PC-3 (cell line): ENCODE measurements at regions not wholly inside any gene's neighbourhood (a gene's known extent, or its start where the extent isn't known, plus 50 kb on each side); places are given as distances from the start of the nearest gene placed in this dataset.

Experiments
- ATAC-seq: fragments of 200-7000 bp; cut with Tn5 transposase; 2 replicates; pipeline ENCODE4 v1.9.1; 2020; ENCODE audit warnings: mild to moderate bottlenecking, moderate library complexity
- BruUV-seq: library from RNA; stranded (reverse); fragments of 400-500 nt; replicated peaks from 2 replicates; lab custom pipeline; 2021; lab: Mats Ljungman, UMichigan
- CTCF ChIA-PET: fragments of 300-600 bp; sonication (Branson Sonifier 250); formaldehyde crosslinking; loops from one replicate; lab custom pipeline; 2022; ENCODE audit warnings: antibody characterized with exemption; lab: Charles Lee
- POLR2A ChIA-PET: fragments of 300-600 bp; sonication (Branson Sonifier 250); formaldehyde crosslinking; loops from one replicate; lab custom pipeline; 2022; ENCODE audit warnings: antibody characterized with exemption; ENCODE audit not compliant: unreplicated experiment; lab: Charles Lee
- DNase-seq: peaks from one replicate; pipeline ENCODE4 v3.0.0-alpha.2; 2015
- H2AFZ ChIP-seq: fragments of 300-600 bp; sonication (generic); 2 replicates; pipeline ENCODE4 v1.6.0; 2016; ENCODE audit warnings: antibody characterized with exemption, low read length
- H3F3A ChIP-seq: fragments of 300-600 bp; sonication (generic); one replicate; pipeline ENCODE4 v1.6.0; 2017; ENCODE audit warnings: antibody characterized with exemption, low read length, control low read depth, mild to moderate bottlenecking; ENCODE audit not compliant: unreplicated experiment
- H3K27ac ChIP-seq: fragments of 300-600 bp; sonication (generic); 2 replicates; pipeline ENCODE4 v1.5.1; 2016; ENCODE audit warnings: mild to moderate bottlenecking, low read length
- H3K27me3 ChIP-seq: fragments of 300-600 bp; sonication (generic); 2 replicates; pipeline ENCODE4 v1.6.1; 2016; ENCODE audit warnings: low read length, mixed read lengths
- H3K36me3 ChIP-seq: fragments of 300-600 bp; sonication (generic); 2 replicates; pipeline ENCODE4 v1.6.1; 2016; ENCODE audit warnings: low read depth, mixed run types, low read length, mixed read lengths
- H3K4me1 ChIP-seq: fragments of 300-600 bp; sonication (generic); 2 replicates; pipeline ENCODE4 v1.5.1; 2016; ENCODE audit warnings: low read length; ENCODE audit not compliant: insufficient read depth
- H3K4me2 ChIP-seq: fragments of 300-600 bp; sonication (generic); 2 replicates; pipeline ENCODE4 v1.6.0; 2016; ENCODE audit warnings: low read length
- H3K4me3 ChIP-seq: fragments of 300-600 bp; sonication (generic); 2 replicates; pipeline ENCODE4 v1.5.1; 2016; ENCODE audit warnings: mild to moderate bottlenecking, low read length, mixed read lengths
- H3K79me2 ChIP-seq: fragments of 300-600 bp; sonication (generic); 2 replicates; pipeline ENCODE4 v1.6.1; 2017; ENCODE audit warnings: low read length, mixed read lengths
- H3K9ac ChIP-seq: fragments of 300-600 bp; sonication (generic); 2 replicates; pipeline ENCODE4 v1.6.0; 2016; ENCODE audit warnings: mild to moderate bottlenecking, low read length
- H3K9me2 ChIP-seq: fragments of 300-600 bp; sonication (generic); replicated peaks from 2 replicates; pipeline ENCODE4 v1.6.1; 2016; ENCODE audit warnings: mixed run types, low read length, mixed read lengths
- H3K9me3 ChIP-seq: fragments of 300-600 bp; sonication (generic); 2 replicates; pipeline ENCODE4 v1.6.1; 2016; ENCODE audit warnings: low read length, mixed read lengths
- H4K20me1 ChIP-seq: fragments of 300-600 bp; sonication (generic); 2 replicates; pipeline ENCODE4 v1.6.1; 2016; ENCODE audit warnings: low read length, mixed read lengths
- CTCF ChIP-seq: fragments of 300-600 bp; sonication (generic); conservative IDR thresholded peaks from 2 replicates; pipeline ENCODE4 v1.5.1; 2017; ENCODE audit warnings: antibody characterized with exemption, low read depth, mild to moderate bottlenecking, low read length
- EZH2 ChIP-seq: fragments of 300-600 bp; sonication (generic); IDR thresholded peaks from one replicate; pipeline ENCODE4 v1.6.1; 2017; ENCODE audit warnings: antibody characterized with exemption, mild to moderate bottlenecking, low read length; ENCODE audit not compliant: unreplicated experiment
- EZH2phosphoT487 ChIP-seq: fragments of 300-600 bp; sonication (generic); IDR thresholded peaks from 2 replicates; pipeline ENCODE4 v1.6.1; 2018; ENCODE audit warnings: mild to moderate bottlenecking, antibody characterized with exemption, low read length, borderline replicate concordance
- intact Hi-C: fragments of 100-400 bp; cut with micrococcal nuclease; formaldehyde crosslinking; loops from 2 replicates; pipeline ENCODE4 v1.9.0; 2023

- intact Hi-C loops: no loop called here
- Histone ChIP-seq H2AFZ (no peak overlapping the region), H3K9me3 (0 out of 2 replicates have a peak, but pooled peaks cover 5% of the 10 kb centered on the region), H3K4me3 (no peak overlapping the region), H3F3A (no peaks in the 10 kb centered on the region), H4K20me1 (no peaks in the 10 kb centered on the region), H3K36me3 (no peaks in the 10 kb centered on the region), H3K27me3 (no peaks in the 10 kb centered on the region), H3K4me1 (no peaks in the 10 kb centered on the region), H3K9ac (no peak overlapping the region), H3K79me2 (no peaks in the 10 kb centered on the region), H3K4me2 (no peak overlapping the region), H3K27ac (no peak overlapping the region), H3K9me2 (no peaks in the 10 kb centered on the region)
- DNase-seq (no peak), ATAC-seq (no peak)
- BruUV-seq: no TSS peak
- ChIA-PET CTCF (no interaction called here), POLR2A (no interaction called here)
- TF ChIP-seq CTCF (no peak), EZH2phosphoT487 (no peak), EZH2 (no peak)
Measured at GRCh38 chr3:43913036-43913948, 222.6 kb downstream of the ABHD5 start.

- POLR2A ChIA-PET: no interaction called here
- Histone ChIP-seq H3K4me3 (no peak overlapping the region), H3K27ac (no peak overlapping the region), H3K9ac (no peak overlapping the region), H3K9me2 (no peaks in the 10 kb centered on the region), H3K4me1 (peaks cover 7% of the 10 kb centered on the region), H3K27me3 (no peaks in the 10 kb centered on the region), H3K79me2 (no peaks in the 10 kb centered on the region), H3K4me2 (no peak overlapping the region), H3F3A (no peaks in the 10 kb centered on the region), H3K9me3 (0 out of 2 replicates have a peak, but pooled peaks cover 5% of the 10 kb centered on the region), H2AFZ (no peak overlapping the region), H4K20me1 (no peaks in the 10 kb centered on the region), H3K36me3 (no peaks in the 10 kb centered on the region)
- ATAC-seq (no peak), DNase-seq (peak; percentile 0)
- intact Hi-C loops: no loop called here
- no TSS peak for BruUV-seq
- TF ChIP-seq EZH2phosphoT487 (no peak), CTCF (no peak), EZH2 (no peak)
- CTCF ChIA-PET: no interaction called here
Measured at GRCh38 chr3:43914269-43914668, 223.5 kb downstream of the ABHD5 start.

- no peak overlapping the region for H3K9ac ChIP-seq
- no peaks in the 10 kb centered on the region for H3F3A ChIP-seq
- no TSS peak for BruUV-seq
- H3K79me2 ChIP-seq: no peaks in the 10 kb centered on the region
- 0 out of 2 replicates have a peak, but pooled peaks cover 5% of the 10 kb centered on the region for H3K9me3 ChIP-seq
- H3K9me2 ChIP-seq: no peaks in the 10 kb centered on the region
- no peak for DNase-seq
- no peak for ATAC-seq
- no peak overlapping the region for H3K4me3 ChIP-seq
- peaks cover 10% of the 10 kb centered on the region for H3K4me1 ChIP-seq
- H3K27ac ChIP-seq: no peak overlapping the region
- H4K20me1 ChIP-seq: no peaks in the 10 kb centered on the region
- CTCF ChIA-PET: no interaction called here
- H3K36me3 ChIP-seq: no peaks in the 10 kb centered on the region
- POLR2A ChIA-PET: no interaction called here
- no peak overlapping the region for H3K4me2 ChIP-seq
- H3K27me3 ChIP-seq: no peaks in the 10 kb centered on the region
- TF ChIP-seq EZH2phosphoT487 (no peak), EZH2 (no peak), CTCF (no peak)
- intact Hi-C loops: no loop called here
- no peak overlapping the region for H2AFZ ChIP-seq
Measured at GRCh38 chr3:43915546-43915945, 224.8 kb downstream of the ABHD5 start.
